ENCODE measurements at regions not wholly inside any gene's neighbourhood (a gene's known extent, or its start where the extent isn't known, plus 50 kb on each side); places are given as distances from the start of the nearest gene placed in this dataset.

DNA sequence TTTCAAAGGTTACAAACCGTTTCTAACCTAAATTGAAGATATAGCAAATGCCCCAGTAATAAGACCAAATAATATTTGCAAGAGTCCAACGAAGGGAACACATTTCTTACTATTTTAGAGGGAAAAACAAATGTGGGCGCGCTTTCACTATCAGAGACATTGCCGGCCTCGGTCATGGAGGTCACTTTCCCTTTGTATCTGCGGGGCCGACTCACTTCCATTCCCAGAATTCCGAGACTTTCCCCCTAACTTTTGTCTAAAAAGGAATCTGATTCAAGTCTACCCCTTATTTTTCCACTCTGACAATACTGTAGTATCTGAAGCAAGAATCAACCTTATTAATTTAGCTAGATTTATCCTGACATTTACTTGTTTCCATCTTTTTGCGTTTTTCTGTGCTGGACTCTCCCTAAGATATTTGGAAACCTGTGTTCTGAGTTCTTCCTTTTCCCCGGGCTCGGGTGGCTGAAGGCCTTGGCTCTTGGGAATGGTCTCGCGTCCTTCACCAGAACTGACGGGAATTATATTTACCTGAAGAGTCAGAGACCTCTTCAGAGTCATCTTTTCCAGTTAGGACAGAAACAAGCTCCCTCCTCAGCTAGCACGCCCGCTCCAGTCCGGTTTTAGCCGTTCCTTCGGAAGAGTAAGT, 71.8 kb upstream of the ZNF184 start:
- TF ChIP-seq, protein P1, sequence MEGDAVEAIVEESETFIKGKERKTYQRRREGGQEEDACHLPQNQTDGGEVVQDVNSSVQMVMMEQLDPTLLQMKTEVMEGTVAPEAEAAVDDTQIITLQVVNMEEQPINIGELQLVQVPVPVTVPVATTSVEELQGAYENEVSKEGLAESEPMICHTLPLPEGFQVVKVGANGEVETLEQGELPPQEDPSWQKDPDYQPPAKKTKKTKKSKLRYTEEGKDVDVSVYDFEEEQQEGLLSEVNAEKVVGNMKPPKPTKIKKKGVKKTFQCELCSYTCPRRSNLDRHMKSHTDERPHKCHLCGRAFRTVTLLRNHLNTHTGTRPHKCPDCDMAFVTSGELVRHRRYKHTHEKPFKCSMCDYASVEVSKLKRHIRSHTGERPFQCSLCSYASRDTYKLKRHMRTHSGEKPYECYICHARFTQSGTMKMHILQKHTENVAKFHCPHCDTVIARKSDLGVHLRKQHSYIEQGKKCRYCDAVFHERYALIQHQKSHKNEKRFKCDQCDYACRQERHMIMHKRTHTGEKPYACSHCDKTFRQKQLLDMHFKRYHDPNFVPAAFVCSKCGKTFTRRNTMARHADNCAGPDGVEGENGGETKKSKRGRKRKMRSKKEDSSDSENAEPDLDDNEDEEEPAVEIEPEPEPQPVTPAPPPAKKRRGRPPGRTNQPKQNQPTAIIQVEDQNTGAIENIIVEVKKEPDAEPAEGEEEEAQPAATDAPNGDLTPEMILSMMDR (conservative IDR thresholded peaks at IDR 0.05; ENCODE audit: low read depth in 2 of 2): no peak
- TF ChIP-seq POLR2AphosphoS5 (IDR thresholded peaks at IDR 0.05; ENCODE audit: low read depth) (no peak), EZH2 (IDR thresholded peaks at IDR 0.05; ENCODE audit: low read depth, unreplicated experiment) (peak; percentile 40)
